H54 (cell line): ENCODE measurements at regions not wholly inside any gene's neighbourhood (a gene's known extent, or its start where the extent isn't known, plus 50 kb on each side); places are given as distances from the start of the nearest gene placed in this dataset.

Source experiments
- DNase-seq: peaks from one replicate; pipeline ENCODE4 v3.0.0; 2011; ENCODE audit warnings: low spot score, mixed read lengths; ENCODE audit not compliant: insufficient read length
- FAIRE-seq: peaks from 3 replicates; lab custom pipeline; 2011; peaks lifted over from hg19 to GRCh38; lab: Jason Lieb, UNC
- POLR2A ChIP-seq: IDR thresholded peaks from 2 replicates; pipeline ENCODE4 v1.6.1; 2011; ENCODE audit warnings: low read depth, mild to moderate bottlenecking, low read length

- no peak for TF ChIP-seq POLR2A
- no peak for FAIRE-seq
- no peak for DNase-seq
Measured at GRCh38 chr2:7971248-7971647, 710.6 kb upstream of the ID2 start.

- no peak for TF ChIP-seq POLR2A
- DNase-seq = no peak
- no peak for FAIRE-seq
Measured at GRCh38 chr2:7971841-7972240, 710.0 kb upstream of the ID2 start.

GRCh38 chr2:7972670-7973069 is 709.2 kb upstream of the ID2 start:
- FAIRE-seq (no peak), DNase-seq (no peak)
- TF ChIP-seq POLR2A = no peak

GRCh38 chr2:7973801-7974480 is 707.9 kb upstream of the ID2 start:
- TF ChIP-seq POLR2A = no peak
- DNase-seq (no peak), FAIRE-seq (no peak)

DNA sequence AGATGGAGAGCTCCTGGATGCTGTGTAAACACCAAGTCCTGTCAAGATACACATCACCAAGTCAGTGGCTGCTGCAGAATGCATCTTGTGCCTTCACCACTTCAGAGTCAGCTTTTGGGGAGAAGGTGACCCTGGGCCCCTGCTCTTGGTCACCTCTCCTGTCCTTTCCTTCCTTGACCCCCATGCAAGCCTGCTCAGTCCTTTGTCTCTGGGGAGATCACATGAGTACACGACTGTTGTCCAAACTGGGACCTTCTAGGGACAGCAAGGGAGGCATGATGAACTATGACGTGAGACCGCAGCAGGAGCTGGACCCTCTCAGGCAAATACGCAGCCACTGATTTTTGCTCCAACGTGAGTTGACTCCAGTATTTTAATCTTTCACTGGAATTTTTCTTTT is 706.9 kb upstream of the ID2 start:
- FAIRE-seq = no peak
- TF ChIP-seq POLR2A = no peak

DNA sequence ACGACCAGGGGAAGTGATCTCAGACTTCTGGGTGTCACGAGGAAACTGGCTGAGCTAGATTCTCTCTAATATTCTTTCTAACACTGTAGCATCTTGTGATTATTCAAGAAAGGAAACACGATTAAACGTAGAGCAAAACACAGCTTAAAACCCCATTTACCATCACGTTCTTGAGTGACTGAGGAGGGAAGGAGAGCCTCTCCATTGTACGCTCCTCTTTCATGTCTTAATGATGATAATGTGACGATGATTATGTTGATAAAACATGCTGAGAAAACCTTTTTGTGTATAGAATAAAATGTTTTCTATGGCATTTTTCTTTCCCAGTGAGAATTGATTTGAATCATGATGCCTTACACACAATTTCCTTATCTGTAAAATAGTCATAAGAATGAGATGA is 705.6 kb upstream of the ID2 start:
- FAIRE-seq (no peak), DNase-seq (no peak)
- no peak for TF ChIP-seq POLR2A

More for the DNA sequence above, 706.9 kb upstream of the ID2 start:
- DNase-seq = no peak

GRCh38 chr2:7977981-7978380 is 703.9 kb upstream of the ID2 start:
- no peak for TF ChIP-seq POLR2A
- no peak for FAIRE-seq
- DNase-seq = no peak

- no peak for FAIRE-seq
- DNase-seq = no peak
- TF ChIP-seq POLR2A = no peak
Measured at GRCh38 chr2:7982054-7982453, 699.8 kb upstream of the ID2 start.

DNA sequence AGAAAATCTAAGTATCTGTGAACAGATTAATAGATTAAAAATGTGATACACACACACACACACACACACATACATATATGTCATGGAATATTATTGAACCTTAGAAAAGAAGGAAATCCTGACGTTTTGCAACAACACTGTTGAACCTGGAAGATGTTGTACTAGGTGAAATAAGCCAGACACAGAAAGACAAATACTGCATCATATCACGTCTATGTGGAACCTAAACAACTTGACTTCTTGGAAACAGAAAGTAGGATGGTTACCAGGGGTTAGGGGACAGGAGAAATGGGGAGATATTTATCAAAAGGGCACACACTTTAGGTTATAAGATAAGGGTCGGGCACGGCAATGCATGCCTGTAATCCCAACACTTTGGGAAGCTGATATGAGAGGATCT is 698.4 kb upstream of the ID2 start:
- FAIRE-seq = no peak
- TF ChIP-seq POLR2A = no peak
- no peak for DNase-seq

GRCh38 chr2:7983912-7984311 is 697.9 kb upstream of the ID2 start:
- no peak for TF ChIP-seq POLR2A

DNA sequence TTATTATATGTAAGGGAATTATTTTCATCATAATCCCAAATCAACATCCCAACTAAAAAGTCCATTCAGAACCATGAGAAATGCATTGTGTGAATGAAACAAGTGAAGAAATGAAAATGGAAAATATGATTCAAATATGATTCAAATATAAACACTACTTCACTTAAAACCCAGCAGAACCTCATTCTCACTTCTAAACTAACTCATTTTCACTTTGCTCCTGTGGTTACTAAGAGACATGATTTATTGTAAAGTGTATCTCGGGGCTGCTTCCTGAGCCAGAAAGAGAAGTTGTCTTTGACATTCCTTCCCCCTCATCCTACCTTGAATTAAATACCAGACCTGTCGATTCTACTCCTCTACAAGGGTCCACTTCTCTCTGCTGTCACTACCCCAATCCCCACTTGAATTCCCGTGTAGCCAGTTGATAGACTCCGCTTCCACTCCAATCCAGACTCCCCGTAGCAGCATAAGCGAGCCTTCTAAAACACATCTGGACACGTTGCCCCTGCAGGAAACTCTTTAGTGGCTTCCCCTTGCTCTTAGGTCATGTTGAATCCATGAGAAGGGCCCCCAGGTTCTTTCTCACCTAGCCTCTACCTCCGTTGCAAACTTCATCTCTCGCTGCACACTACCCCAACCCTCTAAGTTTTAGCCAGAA is 697.0 kb upstream of the ID2 start:
- TF ChIP-seq POLR2A = no peak
- FAIRE-seq = no peak
- no peak for DNase-seq

More at GRCh38 chr2:7983912-7984311, 697.9 kb upstream of the ID2 start:
- DNase-seq = no peak
- FAIRE-seq = no peak

DNA sequence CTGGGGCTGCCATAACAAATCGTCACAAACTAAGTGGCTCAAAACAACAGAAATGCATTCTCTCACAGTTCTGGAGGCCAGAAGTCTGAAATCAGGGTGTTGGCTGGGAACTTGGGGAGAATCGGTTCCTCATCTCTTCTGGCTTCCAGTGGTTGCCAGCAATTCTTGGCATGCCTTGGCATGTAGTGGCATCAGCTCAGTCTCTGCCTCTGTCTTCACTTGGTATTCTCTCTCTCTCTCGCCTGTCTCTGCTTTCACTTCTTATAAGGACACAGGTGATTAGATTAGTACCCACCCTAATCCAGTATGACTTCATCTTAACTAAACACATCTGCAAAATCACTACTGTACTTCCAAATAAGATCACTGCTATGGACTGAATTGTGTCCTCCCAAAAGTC is 695.4 kb upstream of the ID2 start:
- TF ChIP-seq POLR2A = no peak
- no peak for DNase-seq
- FAIRE-seq = no peak

- TF ChIP-seq POLR2A = no peak
- FAIRE-seq (no peak), DNase-seq (no peak)
Measured at GRCh38 chr2:7987992-7988391, 693.9 kb upstream of the ID2 start.

GRCh38 chr2:7988440-7988839 is 693.4 kb upstream of the ID2 start:
- FAIRE-seq (no peak), DNase-seq (no peak)
- TF ChIP-seq POLR2A = no peak

DNA sequence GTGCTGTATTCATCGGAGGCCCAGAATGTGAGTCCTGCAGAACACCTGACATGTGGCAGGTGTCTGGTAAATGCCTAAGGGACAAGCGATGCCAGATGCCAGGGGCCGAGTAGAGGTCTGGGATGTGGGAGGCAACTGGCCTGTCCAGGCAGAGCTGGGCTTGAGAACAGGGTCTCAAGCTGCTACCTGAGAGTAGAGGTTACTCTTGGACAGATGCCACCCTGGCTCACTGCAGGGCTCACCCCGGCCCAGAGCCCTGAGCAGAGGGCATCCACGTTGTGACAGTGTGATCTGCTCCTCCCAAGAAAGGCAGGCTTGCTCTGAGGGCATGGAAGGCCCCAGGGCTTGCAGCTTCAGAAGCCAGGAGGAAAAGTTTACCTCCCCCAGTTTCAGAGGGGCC is 692.0 kb upstream of the ID2 start:
- no peak for FAIRE-seq

More for the DNA sequence above, 692.0 kb upstream of the ID2 start:
- no peak for TF ChIP-seq POLR2A
- DNase-seq = no peak
